Astrocyte of the cerebellum (primary cell): ENCODE measurements at regions not wholly inside any gene's neighbourhood (a gene's known extent, or its start where the extent isn't known, plus 50 kb on each side); places are given as distances from the start of the nearest gene placed in this dataset.
A peak's percentile ranks its signal among the peaks of the same experiment; 100 is the strongest.

ENCODE experiments used
- DNase-seq: peaks from one replicate; pipeline ENCODE4 v3.0.0-alpha.2; 2011; ENCODE audit warnings: low read depth
- H3K4me3 ChIP-seq: 2 replicates; pipeline ENCODE4 v1.5.1; 2011; ENCODE audit warnings: mild to moderate bottlenecking, low read depth, low read length, moderate library complexity
- CTCF ChIP-seq: IDR thresholded peaks from 2 replicates; pipeline ENCODE4 v1.5.1; 2012; ENCODE audit warnings: low read length, low read depth, moderate library complexity, mild to moderate bottlenecking; ENCODE audit errors: missing control alignments
- in situ Hi-C: cut with HindIII; loops from 2 replicates; pipeline ENCODE4 v1.10.0; 2017; ENCODE audit warnings: low sequenced_read_pairs

GRCh38 chr4:52199574-52200338 lies 148.7 kb downstream of the SPATA18 start:
- in situ Hi-C loops = no loop called here
- no peak overlapping the region for H3K4me3 ChIP-seq

GRCh38 chr4:52200339-52200725 lies 149.2 kb downstream of the SPATA18 start:
- no peak for TF ChIP-seq CTCF
- in situ Hi-C loops = no loop called here

More at GRCh38 chr4:52199574-52200338, 148.7 kb downstream of the SPATA18 start:
- DNase-seq = peak; percentile 5
- TF ChIP-seq CTCF = no peak

GRCh38 chr4:52201715-52202114 lies 150.6 kb downstream of the SPATA18 start:
- TF ChIP-seq CTCF = no peak
- H3K4me3 ChIP-seq = no peak overlapping the region
- in situ Hi-C loops = no loop called here
- no peak for DNase-seq

More at GRCh38 chr4:52200339-52200725, 149.2 kb downstream of the SPATA18 start:
- DNase-seq = no peak
- no peak overlapping the region for H3K4me3 ChIP-seq

GRCh38 chr4:52202251-52202779 lies 151.2 kb downstream of the SPATA18 start:
- in situ Hi-C loops = no loop called here
- no peak overlapping the region for H3K4me3 ChIP-seq
- DNase-seq = no peak
- no peak for TF ChIP-seq CTCF

GRCh38 chr4:52202931-52203330 lies 151.8 kb downstream of the SPATA18 start:
- in situ Hi-C loops = no loop called here
- no peak for DNase-seq
- H3K4me3 ChIP-seq = no peak overlapping the region
- TF ChIP-seq CTCF = no peak

- TF ChIP-seq CTCF = no peak
- no peak overlapping the region for H3K4me3 ChIP-seq
- in situ Hi-C loops = no loop called here
- no peak for DNase-seq
Observed at GRCh38 chr4:52203351-52203750, 152.2 kb downstream of the SPATA18 start.
